GM19372 (cell line): ENCODE measurements at regions not wholly inside any gene's neighbourhood (a gene's known extent, or its start where the extent isn't known, plus 50 kb on each side); places are given as distances from the start of the nearest gene placed in this dataset.

Source experiments
- ATAC-seq: cut with Tn5 transposase; IDR thresholded peaks from one replicate; pipeline ENCODE4 v1.9.1; 2021; ENCODE audit warnings: mild to moderate bottlenecking, low read depth, moderate library complexity; ENCODE audit not compliant: unreplicated experiment

DNA sequence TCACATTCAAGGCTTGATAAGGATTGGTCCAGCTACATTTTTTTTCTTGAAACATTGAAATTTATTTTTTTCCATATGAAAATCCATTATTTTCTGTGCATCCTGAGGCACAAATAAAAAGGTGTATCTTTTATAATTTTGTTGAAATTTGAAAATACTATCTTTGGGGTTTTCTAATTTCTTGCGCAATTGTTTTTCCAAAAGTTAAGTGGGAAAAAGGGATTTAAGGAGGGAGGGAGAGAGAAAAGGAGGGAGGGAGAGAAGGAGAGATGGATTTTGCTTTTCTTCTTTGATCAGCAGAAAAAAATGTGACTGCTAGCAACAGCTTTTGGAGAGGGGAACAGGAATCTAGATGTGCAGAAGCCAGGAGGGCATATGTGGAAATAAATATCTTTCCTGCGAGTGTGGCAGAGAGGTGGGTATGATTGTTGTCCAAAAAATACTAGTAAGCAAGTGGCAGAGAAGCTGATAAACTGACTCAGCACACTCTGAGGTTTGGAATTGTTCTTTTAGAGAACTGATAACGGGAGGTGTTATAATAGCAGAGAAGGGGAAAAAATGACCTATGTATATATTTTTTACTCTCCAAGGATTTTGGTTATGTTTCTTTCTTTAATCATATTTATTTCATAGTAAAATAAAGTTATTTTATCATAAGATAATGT lies 61.2 kb upstream of the EDNRB start:
- no peak for ATAC-seq

DNA sequence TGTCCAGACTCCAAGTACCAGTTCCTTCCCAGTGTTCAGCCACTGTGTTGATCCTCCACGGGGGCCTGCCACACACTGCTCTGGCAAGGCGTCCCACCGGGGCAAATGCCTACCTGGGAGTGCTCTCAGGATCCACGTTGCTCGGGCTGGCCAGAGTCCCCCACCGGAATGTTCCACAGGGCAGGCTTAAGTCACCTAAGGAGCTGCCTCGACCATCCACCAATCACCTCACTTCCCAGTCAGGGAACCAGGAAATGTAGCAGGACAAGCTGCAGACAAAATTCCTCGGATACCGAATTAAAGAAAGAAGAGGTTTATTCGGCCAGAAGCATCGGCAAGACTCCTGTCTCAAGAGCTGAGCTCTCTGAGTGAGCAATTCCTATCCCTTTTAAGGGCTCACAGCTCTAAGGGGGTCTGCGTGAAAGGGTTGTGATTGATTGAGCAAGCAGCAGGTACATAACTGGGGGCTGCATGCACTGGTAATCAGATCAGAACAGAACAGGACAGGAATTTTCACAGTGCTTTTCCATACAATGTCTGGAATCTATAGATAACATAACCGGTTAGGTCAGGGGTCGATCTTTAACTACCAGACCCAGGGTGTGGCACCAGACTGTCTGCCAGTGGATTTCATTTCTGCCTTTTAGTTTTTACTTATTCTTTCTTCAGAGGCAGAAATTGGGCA lies 56.9 kb upstream of the EDNRB start:
- ATAC-seq = no peak

DNA sequence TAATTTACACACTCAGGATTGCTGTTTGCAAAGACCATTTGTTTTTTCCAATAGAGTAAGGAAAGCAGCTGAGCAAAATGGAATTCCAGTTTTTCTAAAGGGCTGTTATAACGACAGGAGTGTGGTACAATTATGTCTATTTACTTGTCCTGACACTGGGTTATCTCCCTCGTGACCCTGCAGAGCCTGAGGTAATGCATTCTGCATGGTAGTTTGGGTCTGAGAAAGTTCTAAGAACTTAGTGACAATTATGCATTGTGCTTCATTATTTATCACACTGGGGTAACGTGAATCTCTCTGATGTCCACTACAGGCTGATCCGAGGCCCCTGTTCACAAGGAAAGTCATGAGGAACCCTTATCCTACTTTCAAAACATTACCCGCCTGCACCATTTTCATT lies 50.7 kb upstream of the EDNRB start:
- no peak for ATAC-seq
